Keratinocyte (primary cell): ENCODE measurements at regions not wholly inside any gene's neighbourhood (a gene's known extent, or its start where the extent isn't known, plus 50 kb on each side); places are given as distances from the start of the nearest gene placed in this dataset.

Experiments
- EZH2 ChIP-seq: IDR thresholded peaks from one replicate; pipeline ENCODE4 v1.6.1; 2012; ENCODE audit warnings: inconsistent platforms, mild to moderate bottlenecking, low read length, moderate library complexity
- TF ChIP-seq, protein P1 (sequence below), 3 experiments: IDR thresholded peaks in 1 of 3; conservative IDR thresholded peaks in 1 of 3; optimal IDR thresholded peaks in 1 of 3; 2 replicates in 2 of 3; 3 replicates in 1 of 3; pipeline versions ENCODE3 to v1.5.1; 2011; ENCODE audit warnings: low read length in 3 of 3, mild to moderate bottlenecking in 3 of 3, moderate library complexity in 2 of 3, control low read depth in 1 of 3, inconsistent platforms in 1 of 3; ENCODE audit not compliant: insufficient read depth in 2 of 3; ENCODE audit errors: extremely low read depth in 1 of 3

DNA sequence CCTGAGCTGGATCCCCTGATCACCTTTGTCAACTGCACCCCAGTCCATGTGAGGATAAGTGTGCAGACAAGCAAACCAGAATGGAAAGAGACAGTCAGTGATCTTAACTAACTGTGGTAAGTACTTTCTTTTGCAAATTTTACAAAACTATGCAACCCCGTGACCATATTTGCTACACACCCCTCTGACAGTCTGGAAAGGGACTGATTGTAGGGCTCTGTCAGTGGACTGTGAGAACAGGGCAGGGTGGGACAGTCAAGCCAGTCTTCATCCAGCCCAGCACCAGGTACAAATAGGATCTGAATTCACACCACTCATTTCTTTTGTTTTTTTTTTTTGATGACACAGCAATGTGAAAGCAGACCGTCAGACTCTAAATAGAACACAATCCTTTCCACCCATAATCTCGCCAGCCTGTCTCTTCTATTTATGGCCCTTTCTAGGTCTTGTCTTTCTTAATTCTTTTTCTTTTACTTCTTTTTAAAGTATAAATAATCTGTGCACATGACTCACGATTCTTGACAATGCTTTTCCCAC lies 165.6 kb downstream of the ARL6IP6 start:
- TF ChIP-seq, protein P1, sequence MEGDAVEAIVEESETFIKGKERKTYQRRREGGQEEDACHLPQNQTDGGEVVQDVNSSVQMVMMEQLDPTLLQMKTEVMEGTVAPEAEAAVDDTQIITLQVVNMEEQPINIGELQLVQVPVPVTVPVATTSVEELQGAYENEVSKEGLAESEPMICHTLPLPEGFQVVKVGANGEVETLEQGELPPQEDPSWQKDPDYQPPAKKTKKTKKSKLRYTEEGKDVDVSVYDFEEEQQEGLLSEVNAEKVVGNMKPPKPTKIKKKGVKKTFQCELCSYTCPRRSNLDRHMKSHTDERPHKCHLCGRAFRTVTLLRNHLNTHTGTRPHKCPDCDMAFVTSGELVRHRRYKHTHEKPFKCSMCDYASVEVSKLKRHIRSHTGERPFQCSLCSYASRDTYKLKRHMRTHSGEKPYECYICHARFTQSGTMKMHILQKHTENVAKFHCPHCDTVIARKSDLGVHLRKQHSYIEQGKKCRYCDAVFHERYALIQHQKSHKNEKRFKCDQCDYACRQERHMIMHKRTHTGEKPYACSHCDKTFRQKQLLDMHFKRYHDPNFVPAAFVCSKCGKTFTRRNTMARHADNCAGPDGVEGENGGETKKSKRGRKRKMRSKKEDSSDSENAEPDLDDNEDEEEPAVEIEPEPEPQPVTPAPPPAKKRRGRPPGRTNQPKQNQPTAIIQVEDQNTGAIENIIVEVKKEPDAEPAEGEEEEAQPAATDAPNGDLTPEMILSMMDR (optimal IDR thresholded peaks at IDR 0.05 in 1 of 3, IDR thresholded peaks at IDR 0.05 in 1 of 3, conservative IDR thresholded peaks at IDR 0.05 in 1 of 3; ENCODE audit: extremely low read depth in 1 of 3, insufficient read depth in 2 of 3, low read length in 3 of 3): no peak
- TF ChIP-seq EZH2: no peak
